Trophoblast cell (in vitro differentiated cells and primary cell): ENCODE measurements at regions not wholly inside any gene's neighbourhood (a gene's known extent, or its start where the extent isn't known, plus 50 kb on each side); places are given as distances from the start of the nearest gene placed in this dataset.
"Not testable (repeated sequence)": the region's sequence is repeated elsewhere in the genome, so short reads cannot be mapped to it uniquely, and the experiment has no call there.

Experiments
- DNase-seq, 2 donors: peaks; one replicate each; pipeline ENCODE4 v3.0.0-alpha.2; 2016
- H2AFZ ChIP-seq: 2 replicates; pipeline ENCODE4 v1.6.1; 2013; ENCODE audit warnings: low read length, moderate library complexity, mild to moderate bottlenecking; ENCODE audit not compliant: insufficient read depth, poor library complexity
- H2AK5ac ChIP-seq: 2 replicates; pipeline ENCODE4 v1.6.1; 2013; ENCODE audit warnings: mild to moderate bottlenecking, low read length
- H2BK120ac ChIP-seq: 2 replicates; pipeline ENCODE4 v1.6.1; 2013; ENCODE audit warnings: low read length, mild to moderate bottlenecking, moderate library complexity; ENCODE audit not compliant: insufficient read depth, poor library complexity
- H2BK12ac ChIP-seq: 2 replicates; pipeline ENCODE4 v1.6.1; 2013; ENCODE audit warnings: mild to moderate bottlenecking, low read length, moderate library complexity
- H2BK5ac ChIP-seq: 2 replicates; pipeline ENCODE4 v1.6.1; 2013; ENCODE audit warnings: low read length, low read depth, moderate library complexity, mild to moderate bottlenecking; ENCODE audit not compliant: poor library complexity
- H3K14ac ChIP-seq: 2 replicates; pipeline ENCODE4 v1.6.1; 2013; ENCODE audit warnings: mild to moderate bottlenecking, low read length
- H3K18ac ChIP-seq: 2 replicates; pipeline ENCODE4 v1.6.1; 2013; ENCODE audit warnings: mild to moderate bottlenecking, low read length
- H3K23ac ChIP-seq: 2 replicates; pipeline ENCODE4 v1.6.1; 2013; ENCODE audit warnings: low read length
- H3K27ac ChIP-seq: 2 replicates; pipeline ENCODE4 v1.5.1; 2013; ENCODE audit warnings: low read depth, mild to moderate bottlenecking, inconsistent platforms, low read length, moderate library complexity
- H3K27me3 ChIP-seq: 2 replicates; pipeline ENCODE4 v1.6.1; 2013; ENCODE audit warnings: inconsistent platforms, mild to moderate bottlenecking, low read length, moderate library complexity; ENCODE audit not compliant: insufficient read depth
- H3K36me3 ChIP-seq, 2 experiments: 1 replicate in 1 of 2; 2 replicates in 1 of 2; pipeline ENCODE4 v1.6.1; 2013; ENCODE audit warnings: low read length in 2 of 2, mild to moderate bottlenecking in 2 of 2, moderate library complexity in 1 of 2; ENCODE audit not compliant: insufficient read depth in 2 of 2, control insufficient read depth in 1 of 2
- H3K4ac ChIP-seq: 2 replicates; pipeline ENCODE4 v1.6.1; 2013; ENCODE audit warnings: low read depth, mild to moderate bottlenecking, low read length, moderate library complexity
- H3K4me1 ChIP-seq, 2 experiments: 1 replicate in 1 of 2; 2 replicates in 1 of 2; pipeline ENCODE4 v1.6.1; 2013; ENCODE audit warnings: low read length in 2 of 2, mild to moderate bottlenecking in 2 of 2, moderate library complexity in 1 of 2; ENCODE audit not compliant: insufficient read depth in 2 of 2, control insufficient read depth in 1 of 2
- H3K4me2 ChIP-seq: 2 replicates; pipeline ENCODE4 v1.6.1; 2013; ENCODE audit warnings: inconsistent platforms, mild to moderate bottlenecking, low read length, moderate library complexity
- H3K4me3 ChIP-seq: 2 replicates; pipeline ENCODE4 v1.5.1; 2013; ENCODE audit warnings: mild to moderate bottlenecking, low read depth, low read length, inconsistent platforms
- H3K79me1 ChIP-seq: one replicate; pipeline ENCODE4 v1.6.1; 2013; ENCODE audit warnings: low read length
- H3K79me2 ChIP-seq: 2 replicates; pipeline ENCODE4 v1.6.1; 2013; ENCODE audit warnings: low read length, mild to moderate bottlenecking; ENCODE audit not compliant: control insufficient read depth, insufficient read depth, poor library complexity
- H3K9ac ChIP-seq: 2 replicates; pipeline ENCODE4 v1.6.1; 2013; ENCODE audit warnings: mild to moderate bottlenecking, low read length
- H3K9me3 ChIP-seq: 2 replicates; pipeline ENCODE4 v1.6.1; 2013; ENCODE audit warnings: low read depth, mild to moderate bottlenecking, control low read depth, inconsistent platforms, low read length; ENCODE audit not compliant: insufficient read depth
- H4K12ac ChIP-seq: 2 replicates; pipeline ENCODE4 v1.6.1; 2013; ENCODE audit warnings: low read depth, mild to moderate bottlenecking, low read length, moderate library complexity
- H4K8ac ChIP-seq: 2 replicates; pipeline ENCODE4 v1.6.1; 2013; ENCODE audit warnings: low read depth, mild to moderate bottlenecking, low read length, moderate library complexity
- H4K91ac ChIP-seq: one replicate; pipeline ENCODE4 v1.6.1; 2013; ENCODE audit warnings: low read depth, mild to moderate bottlenecking, low read length, moderate library complexity
- WGBS: extraction: QIAGEN DNeasy Blood & Tissue Kit; methylation state at CpG from one replicate; pipeline ENCODE4 v1.1.7; 2013; ENCODE audit warnings: missing lambda C conversion rate; ENCODE audit not compliant: insufficient read length, insufficient coverage; ENCODE audit errors: extremely low coverage; 5-methylcytosine and 5-hydroxymethylcytosine counted together

- Histone ChIP-seq H2BK5ac (no peak overlapping the region), H3K27me3 (no peaks in the 10 kb centered on the region), H3K27ac (no peak overlapping the region), H3K79me2 (no peaks in the 10 kb centered on the region), H3K36me3 (no peaks in the 10 kb centered on the region), H3K18ac (no peak overlapping the region), H3K4ac (no peak overlapping the region), H4K12ac (no peak overlapping the region), H3K23ac (no peak overlapping the region), H3K4me3 (no peak overlapping the region), H4K8ac (no peak overlapping the region), H4K91ac (no peak overlapping the region), H3K4me2 (no peak overlapping the region), H3K79me1 (no peaks in the 10 kb centered on the region), H3K9ac (no peak overlapping the region), H2AFZ (no peak overlapping the region), H3K4me1 (no peaks in the 10 kb centered on the region), H3K9me3 (no peaks in the 10 kb centered on the region), H2BK12ac (no peak overlapping the region), H2AK5ac (no peak overlapping the region), H2BK120ac (no peak overlapping the region), H3K14ac (no peak overlapping the region)
- no peak for DNase-seq
- WGBS: no CpG with 5 or more reads among the region's 5 CpGs
Observed at GRCh38 chr4:103842637-103843239, 123.0 kb upstream of the TACR3 start.

DNA sequence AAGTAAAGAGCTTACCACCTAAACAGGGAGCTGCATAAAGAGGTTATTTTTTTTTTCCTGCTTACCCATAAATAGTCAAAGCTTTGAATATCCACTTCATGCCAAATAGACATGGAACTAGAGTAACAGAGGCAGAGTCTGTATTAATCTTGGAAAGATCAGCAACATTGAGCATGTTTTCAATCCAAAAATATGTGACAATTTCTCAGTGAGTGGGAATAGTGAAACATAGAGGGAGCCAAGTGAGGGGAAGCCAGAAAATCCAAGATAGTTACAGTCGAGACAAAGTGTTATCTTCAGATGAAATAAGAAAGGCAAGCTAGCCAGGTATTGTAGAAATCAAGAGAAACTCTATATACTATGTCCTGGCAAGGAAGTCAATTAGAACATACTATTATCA is 122.3 kb upstream of the TACR3 start:
- H3K9ac ChIP-seq: no peak overlapping the region
- no CpG with 5 or more reads among the region's 1 CpG for WGBS
- H3K79me1 ChIP-seq: no peaks in the 10 kb centered on the region
- H3K4me2 ChIP-seq: no peak overlapping the region
- no peak overlapping the region for H3K4ac ChIP-seq
- no peak overlapping the region for H3K27ac ChIP-seq
- no peaks in the 10 kb centered on the region for H3K4me1 ChIP-seq
- no peak overlapping the region for H4K12ac ChIP-seq
- no peak overlapping the region for H4K8ac ChIP-seq
- H3K27me3 ChIP-seq: no peaks in the 10 kb centered on the region
- no peak overlapping the region for H4K91ac ChIP-seq
- H3K9me3 ChIP-seq: no peaks in the 10 kb centered on the region
- no peak overlapping the region for H3K4me3 ChIP-seq
- H3K79me2 ChIP-seq: no peaks in the 10 kb centered on the region
- no peak overlapping the region for H3K14ac ChIP-seq
- no peak for DNase-seq
- H2BK5ac ChIP-seq: no peak overlapping the region
- no peak overlapping the region for H3K23ac ChIP-seq
- no peak overlapping the region for H2AFZ ChIP-seq
- H2AK5ac ChIP-seq: no peak overlapping the region
- H3K36me3 ChIP-seq: no peaks in the 10 kb centered on the region
- H2BK120ac ChIP-seq: no peak overlapping the region
- no peak overlapping the region for H3K18ac ChIP-seq
- H2BK12ac ChIP-seq: no peak overlapping the region

- not testable (repeated sequence) for H2BK120ac ChIP-seq, H3K27me3 ChIP-seq, H3K9ac ChIP-seq, H2AFZ ChIP-seq, H3K79me2 ChIP-seq, H4K8ac ChIP-seq, H3K4ac ChIP-seq, H4K12ac ChIP-seq, H3K4me1 ChIP-seq, H3K79me1 ChIP-seq, H3K18ac ChIP-seq, H3K27ac ChIP-seq, H3K14ac ChIP-seq, H4K91ac ChIP-seq, H3K4me3 ChIP-seq, H3K23ac ChIP-seq, H3K36me3 ChIP-seq, H2BK5ac ChIP-seq, H3K9me3 ChIP-seq, H3K4me2 ChIP-seq, H2BK12ac ChIP-seq, DNase-seq, H2AK5ac ChIP-seq
- WGBS: no CpG with 5 or more reads among the region's 5 CpGs
Observed at GRCh38 chr4:103810308-103810707, 90.5 kb upstream of the TACR3 start.

DNA sequence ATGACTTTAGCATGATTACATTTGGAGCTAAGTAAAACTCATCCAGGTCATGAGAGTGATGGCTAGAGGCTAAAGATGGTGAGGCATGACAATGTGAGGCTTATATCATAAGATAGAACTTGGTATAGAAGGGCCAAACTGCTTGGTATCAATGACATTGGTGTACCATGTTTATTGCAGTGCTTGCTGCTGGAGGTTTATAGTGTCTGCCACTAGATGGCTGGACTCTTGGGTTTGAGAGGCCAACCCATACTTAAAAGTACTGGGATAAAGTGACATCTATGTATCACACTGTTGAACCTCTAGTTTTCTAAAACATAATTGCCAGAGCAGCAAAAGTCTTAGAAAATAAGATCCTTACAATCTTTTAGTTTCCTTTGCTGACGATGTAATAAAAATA is 83.0 kb upstream of the TACR3 start:
- WGBS: no CpG with 5 or more reads among the region's 1 CpG
- Histone ChIP-seq H4K91ac (no peak overlapping the region), H3K9me3 (no peaks in the 10 kb centered on the region), H3K14ac (no peak overlapping the region), H3K18ac (no peak overlapping the region), H3K27ac (no peak overlapping the region), H3K27me3 (no peaks in the 10 kb centered on the region), H4K12ac (no peak overlapping the region), H3K4me3 (no peak overlapping the region), H4K8ac (no peak overlapping the region), H3K4me1 (no peaks in the 10 kb centered on the region), H2BK120ac (no peak overlapping the region), H3K9ac (no peak overlapping the region), H2BK12ac (no peak overlapping the region), H3K23ac (no peak overlapping the region), H2AK5ac (no peak overlapping the region), H3K4ac (no peak overlapping the region), H3K4me2 (no peak overlapping the region), H2AFZ (no peak overlapping the region), H3K79me2 (no peaks in the 10 kb centered on the region), H3K79me1 (no peaks in the 10 kb centered on the region), H3K36me3 (no peaks in the 10 kb centered on the region), H2BK5ac (no peak overlapping the region)
- DNase-seq: peak in 1 of 2 donors; percentile 12
